Stimulated activated CD8-positive, alpha-beta memory T cell treated with anti-CD3 and anti-CD28 coated beads, Interleukin-7, amount 100 ng/mL, for 24 hours (primary cell): ENCODE measurements at regions not wholly inside any gene's neighbourhood (a gene's known extent, or its start where the extent isn't known, plus 50 kb on each side); places are given as distances from the start of the nearest gene placed in this dataset.
"Not testable (repeated sequence)": the region's sequence is repeated elsewhere in the genome, so short reads cannot be mapped to it uniquely, and the experiment has no call there.

ENCODE experiments used
- DNase-seq: peaks from one replicate; pipeline ENCODE4 v3.0.0-alpha.2; 2020; ENCODE audit warnings: low read depth

DNA sequence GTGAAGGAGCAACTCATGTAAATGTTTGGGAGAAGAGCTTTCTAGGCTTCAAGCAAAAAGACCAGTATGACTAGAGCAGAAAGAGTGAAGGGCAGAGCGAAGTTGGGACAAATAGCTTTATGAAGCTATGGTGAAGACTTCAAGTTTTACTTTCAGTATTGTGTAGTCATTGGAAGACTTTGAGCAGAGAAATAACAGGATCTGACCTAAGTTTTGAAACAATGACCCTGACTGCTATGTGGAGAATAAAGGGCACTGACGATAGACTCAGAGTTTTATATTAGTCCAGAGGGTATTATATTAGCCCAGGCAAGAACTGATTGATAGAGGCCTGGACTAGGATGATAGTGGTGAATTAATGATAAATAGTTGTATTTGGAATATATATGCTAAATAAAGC, 187.3 kb downstream of the KTN1 start:
- DNase-seq = no peak

DNA sequence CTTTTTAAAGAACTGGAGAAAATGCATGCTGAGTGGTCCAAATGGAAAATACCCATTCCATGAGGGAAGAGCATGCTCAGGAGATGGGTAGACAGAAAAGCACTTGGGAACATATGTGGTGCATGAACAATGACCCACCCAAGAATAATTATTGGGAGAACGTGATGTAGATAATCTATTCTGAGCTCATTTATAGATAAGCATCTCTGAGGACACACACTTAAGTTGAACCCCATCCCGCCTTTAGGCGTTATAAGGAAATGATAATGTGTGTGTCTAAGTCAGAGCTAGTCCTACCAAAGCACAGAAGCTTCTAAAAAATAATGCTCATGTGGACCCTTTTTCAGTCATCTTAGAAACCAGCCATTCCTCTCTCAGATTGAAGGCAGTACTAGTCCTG, 189.9 kb downstream of the KTN1 start:
- DNase-seq = no peak

DNA sequence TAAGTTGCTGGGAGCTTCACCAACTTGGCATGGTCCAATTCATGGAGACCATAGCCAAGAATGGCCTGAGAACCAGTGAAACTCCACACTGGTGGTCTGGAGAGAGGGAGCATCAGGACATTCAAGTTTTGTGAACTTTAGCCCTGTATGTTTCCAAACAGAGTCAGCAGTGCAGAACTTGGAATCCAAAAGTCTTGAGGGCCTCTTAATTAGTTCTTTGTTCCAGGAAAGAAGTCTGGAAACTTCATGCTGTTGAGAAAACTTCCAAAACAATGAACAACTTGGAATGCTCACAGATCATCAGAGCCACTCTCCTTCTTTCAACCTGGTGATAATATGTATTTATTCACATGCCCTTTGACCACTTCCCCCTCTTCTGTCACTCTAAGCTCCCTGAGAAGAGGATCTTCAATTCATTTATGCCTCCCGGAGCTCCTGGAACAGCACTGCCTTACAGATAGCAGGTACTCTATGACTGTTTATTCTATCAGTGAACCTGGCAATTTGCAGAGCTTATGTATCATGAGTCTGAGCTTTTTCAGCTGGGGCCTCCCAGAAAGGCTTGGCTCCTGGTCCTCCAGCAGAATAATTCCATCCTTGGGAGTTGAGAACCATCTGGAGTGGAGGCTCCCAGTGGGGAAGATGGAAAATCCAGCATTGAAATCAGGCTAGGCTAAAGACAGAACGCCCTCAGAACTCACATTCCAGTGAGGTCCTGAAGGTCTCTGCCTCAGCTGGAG, 191.4 kb downstream of the KTN1 start:
- DNase-seq = no peak

DNA sequence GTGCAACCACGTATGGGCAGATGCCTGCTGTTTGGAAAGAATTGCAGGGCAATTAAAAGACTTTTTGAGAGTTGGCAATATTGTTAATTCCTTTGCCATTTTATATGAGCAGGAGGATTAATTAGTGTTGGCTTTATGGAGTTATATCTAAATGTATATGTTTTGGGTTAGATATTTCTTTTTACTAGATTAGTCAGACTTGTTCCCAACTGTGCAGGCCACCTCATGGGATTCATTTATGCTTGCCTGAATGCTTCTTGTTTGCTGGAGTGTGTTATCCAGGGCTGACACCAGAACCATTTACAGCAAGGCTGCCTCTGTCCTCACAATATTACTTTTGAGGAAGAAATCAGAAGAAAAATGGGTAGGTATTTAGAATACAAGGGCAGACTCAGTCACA, 192.5 kb downstream of the KTN1 start:
- no peak for DNase-seq

DNA sequence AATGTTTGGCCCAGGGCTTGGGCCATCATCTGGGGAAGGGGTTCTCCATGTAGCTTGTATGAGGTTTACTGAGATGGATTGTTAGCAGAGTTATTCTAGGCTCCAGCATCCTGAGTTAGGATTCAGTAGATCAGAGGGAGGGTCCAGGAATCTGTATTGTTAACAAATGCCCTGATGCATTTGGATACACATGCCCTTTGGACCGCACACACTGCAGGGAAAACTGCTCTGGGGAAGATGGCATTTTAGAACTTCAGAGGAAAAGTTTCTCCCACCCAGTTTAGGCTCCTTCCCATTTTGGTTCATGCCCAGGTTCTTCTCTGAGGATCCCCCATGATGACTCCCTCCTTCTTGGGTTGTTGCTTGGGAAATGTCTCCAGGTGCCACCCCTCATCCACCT, 193.3 kb downstream of the KTN1 start:
- no peak for DNase-seq

DNA sequence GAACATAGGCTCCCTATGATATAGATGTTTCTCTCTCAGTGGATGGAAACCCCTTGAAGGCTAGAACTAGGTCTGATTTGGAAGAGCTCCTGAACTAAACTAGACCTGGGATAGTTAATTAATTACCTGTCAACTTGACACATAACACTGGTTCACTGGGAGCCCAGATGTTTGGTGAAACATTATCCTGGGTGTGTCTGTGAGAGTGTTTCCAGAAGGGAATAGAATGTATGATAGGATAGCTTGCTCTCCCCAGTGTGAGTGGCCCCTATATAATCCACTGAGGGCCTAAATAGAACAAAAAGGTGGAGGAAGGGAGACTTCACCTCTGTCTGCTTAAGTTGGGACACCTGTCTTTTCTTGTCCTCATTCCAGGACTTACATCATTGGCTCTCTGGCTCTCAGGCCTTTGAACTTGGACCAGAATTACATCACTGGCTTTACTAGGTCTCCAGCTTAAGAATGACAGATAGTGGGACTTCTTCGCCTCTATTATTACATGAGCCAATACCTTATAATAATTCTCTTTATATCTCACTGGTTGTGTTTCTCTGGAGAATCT, 194.1 kb downstream of the KTN1 start:
- no peak for DNase-seq

DNA sequence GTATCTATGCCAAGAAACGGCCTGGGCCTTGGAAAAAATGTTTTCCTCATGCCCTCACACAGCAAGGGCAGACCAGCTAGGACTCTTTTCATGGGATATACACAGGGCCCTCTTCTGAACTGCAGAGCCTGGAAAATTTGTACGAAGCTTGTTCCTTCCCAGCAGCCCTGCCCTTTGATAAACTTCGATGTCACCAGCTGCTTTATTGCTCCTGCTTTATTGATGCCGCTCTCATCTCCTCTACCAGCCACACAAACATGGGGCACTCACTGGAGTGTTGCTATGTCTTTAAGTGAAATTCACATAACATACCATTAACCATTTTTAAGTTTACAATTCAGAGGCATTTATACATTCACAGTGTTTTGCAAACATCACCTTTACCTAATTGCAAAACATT, 197.9 kb downstream of the KTN1 start:
- no peak for DNase-seq

DNA sequence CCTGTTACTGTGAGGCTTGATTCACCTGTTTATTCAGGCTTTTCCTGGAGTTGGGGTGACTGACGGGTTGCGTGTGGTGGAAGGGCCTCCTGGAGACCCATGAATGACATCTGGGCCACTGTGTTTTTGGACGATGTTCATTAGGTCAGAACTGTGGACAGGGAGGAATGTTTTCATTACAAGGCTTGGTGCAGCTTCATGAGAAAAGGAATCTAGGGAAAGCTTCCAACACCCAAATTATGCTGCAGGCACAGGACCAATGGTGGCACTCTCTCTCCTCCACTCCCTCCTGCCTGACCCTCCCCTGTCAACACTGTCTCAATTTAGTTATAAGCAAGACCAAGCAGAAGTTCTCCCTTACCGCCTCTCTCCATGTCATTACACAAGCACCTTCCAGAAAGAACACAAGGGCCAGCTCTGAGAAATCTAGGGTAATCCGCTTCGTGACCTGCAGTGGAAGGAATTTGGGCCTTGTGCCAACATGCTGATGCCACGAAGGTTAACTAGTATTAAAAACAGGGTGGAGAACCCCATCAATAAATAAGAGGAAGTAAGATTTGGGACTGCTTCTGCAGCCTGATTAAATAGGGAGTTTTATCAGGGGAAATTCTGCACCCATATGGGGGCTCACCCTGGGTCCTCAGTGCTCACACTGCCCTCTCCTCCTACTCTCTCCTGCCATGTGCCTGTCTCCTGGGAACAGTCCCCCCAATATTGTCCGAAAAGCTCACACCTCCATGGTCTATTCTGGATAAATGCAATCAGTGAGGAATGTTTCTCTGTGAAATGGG, 200.3 kb downstream of the KTN1 start:
- DNase-seq = no peak

DNA sequence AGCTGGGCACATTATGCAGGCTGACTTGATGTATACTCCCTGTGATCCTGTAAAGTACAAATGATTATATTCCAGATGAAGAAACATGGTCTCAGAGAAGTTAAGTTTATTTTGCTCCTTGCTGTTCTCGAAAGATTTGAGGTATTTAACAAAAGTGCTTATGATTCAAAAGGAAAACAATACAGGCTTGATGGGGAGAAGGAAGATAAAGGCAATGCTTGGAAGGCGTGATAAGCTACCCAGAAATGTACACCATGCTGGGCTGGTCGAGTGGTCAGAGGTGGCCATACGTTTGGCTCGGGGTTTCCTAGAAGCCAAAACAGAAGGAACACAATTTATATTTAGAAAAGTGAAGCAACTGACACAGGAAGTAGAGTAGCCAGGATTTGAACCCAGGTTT, 201.0 kb downstream of the KTN1 start:
- DNase-seq = no peak

DNA sequence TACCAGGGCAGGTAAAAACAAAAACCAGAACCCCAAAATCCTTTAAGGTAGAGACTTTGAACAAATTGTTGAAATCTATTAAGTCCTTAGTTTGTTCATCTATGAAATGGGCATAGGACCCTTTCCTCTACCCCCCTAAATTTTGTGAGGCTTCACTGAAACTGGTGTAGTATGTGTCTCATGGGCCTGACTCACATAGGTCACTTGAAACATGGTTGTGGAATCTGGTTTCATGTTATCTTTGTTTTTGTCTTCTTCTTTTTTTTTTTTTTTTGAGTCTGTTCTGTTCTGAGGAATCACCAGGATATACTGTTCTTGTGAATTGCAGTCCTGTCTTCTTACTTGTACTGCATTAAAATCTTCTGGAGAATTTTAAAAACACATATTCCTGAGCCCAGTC, 202.2 kb downstream of the KTN1 start:
- no peak for DNase-seq

DNA sequence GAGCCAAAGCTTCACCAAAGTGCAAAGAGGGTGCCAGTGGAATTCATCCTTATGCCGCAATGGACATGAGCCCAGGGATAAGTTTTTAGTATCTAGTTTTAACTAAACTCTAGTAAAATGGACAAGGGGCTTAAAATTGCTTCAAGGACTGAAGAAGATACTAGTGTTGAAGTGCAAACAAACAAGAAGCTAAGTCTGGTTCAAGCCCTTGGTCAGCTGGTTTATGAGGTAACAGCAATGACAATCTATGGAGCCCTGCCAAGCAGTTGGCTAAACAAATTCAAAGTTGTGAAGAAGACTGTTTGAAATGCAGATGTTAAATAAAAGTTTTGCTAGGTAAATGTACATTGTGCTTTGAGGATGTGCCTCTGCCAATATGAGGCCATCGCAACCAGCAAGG, 209.4 kb downstream of the KTN1 start:
- no peak for DNase-seq

DNA sequence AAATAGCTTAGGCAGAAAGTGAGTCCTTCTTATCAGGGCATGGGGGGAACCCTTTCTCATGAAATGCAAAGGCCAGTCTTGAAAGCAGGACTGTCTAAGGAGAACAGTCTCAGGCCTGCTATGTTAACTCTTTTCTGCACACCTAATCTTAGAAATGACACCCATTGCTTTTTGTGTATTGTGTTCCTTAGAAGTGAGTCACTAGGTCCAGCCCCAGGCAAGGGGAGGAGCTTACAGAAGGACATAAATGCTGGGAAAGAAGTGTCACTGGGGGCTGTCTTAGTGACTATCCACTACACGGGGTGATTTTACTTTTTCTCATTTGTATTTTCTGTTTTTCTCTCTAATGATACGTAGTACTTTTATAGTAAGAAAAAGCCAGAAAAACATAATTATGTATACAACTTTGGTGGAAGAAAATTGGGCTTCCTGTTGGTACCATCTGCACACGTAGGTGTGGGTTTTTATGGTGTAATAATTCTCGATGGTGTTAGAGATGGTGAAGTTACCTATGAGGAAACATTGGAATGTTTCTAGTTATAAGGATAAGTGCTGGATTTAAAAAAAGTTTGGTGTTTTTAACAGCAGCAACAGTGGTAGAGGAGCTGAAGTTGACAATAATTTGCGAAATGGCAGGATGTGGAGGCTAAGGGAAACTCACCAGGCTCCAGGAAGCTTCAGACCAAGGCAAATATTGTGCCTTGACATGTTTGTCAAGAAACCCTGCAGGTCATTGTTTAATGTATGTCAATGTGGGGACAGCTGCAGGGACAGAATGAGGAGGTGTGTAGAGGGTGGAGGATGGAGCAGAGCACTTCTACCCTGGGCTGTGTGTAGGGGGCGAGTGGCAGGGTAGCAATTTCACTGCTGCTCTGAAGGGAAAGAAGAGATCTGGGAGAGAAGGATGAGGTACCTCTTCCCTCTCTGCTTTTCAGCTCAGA, 214.9 kb downstream of the KTN1 start:
- no peak for DNase-seq

DNA sequence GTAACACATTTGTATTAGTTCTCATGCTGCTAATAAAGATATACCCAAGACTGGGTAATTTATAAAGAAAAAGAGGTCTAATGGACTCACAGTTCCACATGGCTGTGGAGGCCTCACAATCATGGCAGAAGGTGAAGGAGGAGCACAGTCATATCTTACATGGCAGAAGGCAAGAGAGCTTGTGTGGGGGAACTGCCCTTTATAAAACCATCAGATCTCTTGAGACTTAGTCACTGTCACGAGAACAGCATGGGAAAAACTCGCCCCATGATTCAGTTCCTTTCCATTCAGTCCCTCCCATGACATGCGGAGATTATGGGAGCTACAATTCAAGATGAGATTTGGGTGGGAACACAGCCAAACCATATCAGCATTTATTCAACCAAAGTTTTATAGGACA, 216.5 kb downstream of the KTN1 start:
- not testable (repeated sequence) for DNase-seq

DNA sequence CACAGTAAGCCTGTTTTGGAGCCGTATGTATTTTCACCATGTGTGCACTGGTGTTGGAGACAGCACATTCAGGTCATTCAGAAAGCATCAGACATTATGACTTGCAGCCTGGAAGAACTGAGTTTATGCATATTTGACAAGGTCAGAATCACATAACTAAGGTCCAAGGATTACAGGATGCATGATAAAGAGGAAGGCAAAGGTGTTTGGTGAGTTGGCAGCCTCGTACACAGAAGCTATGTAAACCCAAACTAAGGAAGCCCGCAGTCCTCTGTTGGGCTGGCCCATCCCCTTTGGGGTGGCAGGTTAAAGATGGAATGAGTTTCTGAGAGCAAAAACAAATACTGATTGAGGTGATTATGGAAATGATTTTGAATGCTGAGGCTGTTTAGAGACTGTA, 218.4 kb downstream of the KTN1 start:
- DNase-seq = no peak

DNA sequence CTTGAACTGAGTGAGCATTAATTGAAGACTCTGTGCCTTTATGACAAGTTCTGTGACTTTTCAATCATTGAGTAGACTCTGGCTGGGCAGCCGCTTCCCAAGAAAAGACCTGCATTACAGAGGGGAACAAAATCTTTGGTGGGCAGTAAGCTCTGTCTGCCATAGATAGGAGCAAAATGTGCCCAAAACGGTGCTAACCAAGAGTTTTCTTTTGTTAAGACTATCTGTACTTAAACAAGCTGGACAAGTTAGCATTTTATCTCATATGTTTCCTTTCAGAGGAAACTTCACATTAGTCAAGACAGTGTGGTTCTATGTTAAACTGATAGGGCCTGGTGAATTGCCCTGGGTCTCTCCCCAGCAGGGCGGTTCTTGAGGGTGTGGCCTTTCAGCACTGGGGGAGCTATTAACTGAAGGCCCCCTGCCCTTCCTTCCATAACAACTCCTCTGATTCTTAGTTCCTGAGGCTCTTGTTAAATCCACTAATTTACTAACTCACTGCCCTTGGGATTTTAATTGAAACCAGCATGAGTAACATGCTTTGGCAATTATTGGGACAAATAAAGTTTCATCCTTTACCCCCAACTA, 219.6 kb downstream of the KTN1 start:
- no peak for DNase-seq

DNA sequence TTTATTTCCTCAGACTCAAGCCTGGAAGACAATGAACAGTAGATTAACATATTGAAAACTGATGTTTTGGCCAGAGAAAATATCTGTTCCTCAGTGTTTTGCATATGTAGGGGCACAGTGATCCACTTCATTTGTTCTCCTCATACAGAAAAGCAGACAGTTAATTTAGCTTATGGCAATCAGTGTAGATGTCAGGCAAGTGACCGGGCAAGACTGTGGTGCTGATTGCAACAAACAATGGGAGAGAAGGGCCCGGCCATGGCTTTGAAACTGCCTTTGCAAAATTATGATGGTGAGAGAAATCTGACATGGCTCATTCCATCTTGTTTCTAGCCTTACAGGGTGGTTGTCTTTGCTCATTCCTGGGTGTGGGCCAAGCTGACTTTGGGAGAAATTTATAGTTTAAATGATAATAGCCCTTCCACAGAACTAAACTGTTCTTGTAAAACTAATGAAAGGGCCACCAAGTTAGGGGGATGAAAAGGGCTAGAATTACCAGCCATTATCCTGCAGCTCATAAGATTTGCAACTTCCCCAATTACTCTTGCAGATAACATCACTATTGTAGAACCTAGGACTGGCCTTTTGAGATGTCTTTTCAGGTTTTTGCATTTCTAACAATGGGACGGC, 220.3 kb downstream of the KTN1 start:
- DNase-seq = no peak

DNA sequence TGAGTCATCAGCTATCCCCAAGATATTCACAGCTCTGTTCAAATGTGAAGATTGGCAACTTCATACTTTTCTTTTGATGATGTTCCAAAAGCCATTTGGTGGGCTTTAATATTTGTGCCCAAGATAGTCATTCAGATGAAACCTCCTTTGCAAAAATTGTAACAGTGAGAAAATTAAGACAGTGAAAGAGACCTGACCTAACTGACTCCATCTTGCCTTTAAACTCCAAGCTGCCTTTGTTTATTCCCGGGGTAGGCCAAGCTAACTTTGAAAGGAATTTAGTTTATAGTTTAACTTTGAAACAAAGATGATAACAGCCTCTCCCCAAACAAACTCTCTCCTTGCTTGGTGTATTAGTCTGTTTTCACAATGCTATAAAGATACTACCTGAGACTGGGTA, 221.1 kb downstream of the KTN1 start:
- DNase-seq = no peak

DNA sequence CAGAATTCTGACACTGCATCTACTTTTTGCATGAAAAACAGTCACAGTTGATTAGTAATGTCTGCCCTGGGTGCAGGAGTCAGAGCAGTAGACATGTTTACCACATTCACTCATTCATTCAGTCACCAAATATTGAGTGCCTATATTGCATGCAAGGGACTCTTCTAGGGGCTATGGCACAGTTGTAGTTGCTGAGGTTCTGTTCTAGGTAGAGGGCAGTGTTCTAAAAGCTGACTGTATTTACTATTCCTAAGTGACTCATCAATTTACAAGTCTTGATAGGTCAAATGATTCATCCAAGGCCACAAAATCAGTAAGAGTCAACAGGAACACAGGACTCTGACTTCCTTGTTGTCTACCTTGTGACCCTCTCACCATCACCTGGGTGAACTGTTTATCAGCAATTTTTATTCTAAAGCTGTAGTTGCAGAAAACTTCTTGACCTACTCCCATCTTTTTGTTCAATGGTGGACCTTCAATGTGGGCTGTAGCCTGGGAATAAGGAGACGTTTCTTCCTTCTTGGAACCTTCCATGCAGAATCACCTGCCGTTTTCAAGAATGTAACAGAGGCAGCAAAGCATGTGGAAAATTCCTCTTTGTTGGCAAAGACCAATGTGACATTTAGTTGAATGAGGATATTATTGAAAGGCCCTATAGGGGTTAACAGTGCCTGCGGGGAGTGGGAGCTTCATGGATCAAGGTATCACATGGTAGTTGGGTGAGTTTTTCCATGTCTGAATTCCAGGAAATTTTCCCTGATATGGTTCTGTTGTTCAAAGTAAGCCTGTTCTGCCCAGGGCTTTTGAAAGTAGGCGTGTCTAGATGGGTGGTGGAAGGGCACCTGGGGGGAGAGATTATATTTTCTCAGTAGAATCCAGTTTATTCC, 223.2 kb downstream of the KTN1 start:
- DNase-seq = no peak

DNA sequence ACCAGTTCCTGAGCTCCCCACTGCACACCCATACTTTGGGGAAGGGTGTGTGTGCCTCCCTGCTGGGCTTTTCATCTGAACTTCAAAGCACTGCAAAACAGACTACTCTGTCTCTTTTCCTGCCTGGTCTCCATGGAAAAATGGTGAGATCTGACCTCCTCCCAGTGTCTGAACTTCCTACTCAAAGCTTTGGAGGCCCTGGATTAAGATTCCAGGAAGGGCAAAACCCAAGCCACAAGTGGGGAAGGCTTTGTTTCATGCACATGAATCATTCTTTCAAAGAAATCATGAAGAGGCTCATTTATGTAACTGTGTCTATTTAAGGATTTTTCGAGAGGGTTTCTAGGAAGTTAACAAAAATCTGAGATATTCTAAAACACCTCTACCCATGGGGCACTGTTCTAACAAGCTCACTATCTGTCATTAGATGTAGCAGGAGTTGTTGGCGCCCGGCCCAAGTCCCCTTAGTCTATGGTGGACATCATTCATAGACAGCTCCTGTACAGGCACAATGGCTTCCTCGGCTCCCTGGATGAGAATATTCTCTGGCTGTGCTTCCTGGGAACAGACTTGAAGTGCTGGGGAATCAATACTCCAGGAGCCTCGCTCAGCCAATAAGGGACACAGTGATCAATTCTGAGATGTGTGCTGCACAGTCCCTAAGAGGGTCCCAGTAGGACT, 224.0 kb downstream of the KTN1 start:
- no peak for DNase-seq

DNA sequence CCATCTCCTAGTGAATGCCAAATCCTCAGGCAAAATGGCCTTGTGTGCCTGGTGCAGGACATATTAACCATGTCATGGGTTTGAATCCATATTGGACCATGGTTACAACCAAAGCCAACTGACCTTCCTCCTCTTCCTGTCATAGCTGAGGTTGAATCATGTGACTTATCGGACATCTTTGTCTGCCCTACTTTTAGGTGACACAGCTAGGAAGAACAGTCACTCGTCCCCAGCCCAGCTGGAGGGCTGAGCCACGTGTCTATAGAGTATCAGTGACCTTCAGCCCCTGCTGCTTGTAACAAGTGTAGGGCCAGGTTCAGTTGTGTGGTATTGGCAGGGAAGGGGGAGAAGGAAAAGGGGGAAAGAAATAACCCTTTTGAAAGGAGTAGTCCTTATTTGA, 225.2 kb downstream of the KTN1 start:
- DNase-seq = no peak
